Body of pancreas (tissue), 4 donors: ENCODE measurements at regions not wholly inside any gene's neighbourhood (a gene's known extent, or its start where the extent isn't known, plus 50 kb on each side); places are given as distances from the start of the nearest gene placed in this dataset.

Experiments used
- ATAC-seq: fragments of 150-250 bp; one replicate; pipeline ENCODE4 v1.9.1; 2016
- DNase-seq, 4 donors: peaks; one replicate each; pipeline ENCODE4 v3.0.0-alpha.2; 2019
- H3K27ac ChIP-seq, 4 donors: fragments of 200-600 bp; sonication (generic); 1 replicate in 3 of 4; 2 replicates in 1 of 4; pipeline versions ENCODE4 v1.5.1 to v1.6.1; 2016 to 2019; ENCODE audit warnings: mild to moderate bottlenecking in 1 of 4, mixed read lengths in 1 of 4, moderate library complexity in 1 of 4
- H3K27me3 ChIP-seq, 2 donors: fragments of 200-600 bp; sonication (generic); one replicate each; pipeline ENCODE4 v1.6.0; 2016; ENCODE audit warnings: mild to moderate bottlenecking in 1 of 2
- H3K36me3 ChIP-seq, 2 donors: fragments of 200-600 bp; sonication (generic); replicated peaks in 1 of 2; 2 replicates each; pipeline ENCODE4 v1.5.1; 2016; ENCODE audit warnings: low read depth in 2 of 2; ENCODE audit not compliant: insufficient read depth in 1 of 2
- H3K4me1 ChIP-seq: fragments of 200-600 bp; sonication (generic); one replicate; pipeline ENCODE4 v1.6.0; 2016
- H3K4me3 ChIP-seq, 2 donors: fragments of 200-600 bp; sonication (generic); 1 replicate in 1 of 2; 2 replicates in 1 of 2; pipeline ENCODE4 v1.5.1; 2016 to 2019
- H3K9me3 ChIP-seq, 3 donors: fragments of 200-600 bp; sonication (generic); 1 replicate in 2 of 3; 2 replicates in 1 of 3; pipeline ENCODE4 v1.5.1; 2016
- POLR2A ChIP-seq, 3 donors: fragments of 450-650 bp; IDR thresholded peaks; one replicate each; pipeline ENCODE4 v1.6.1; 2016; ENCODE audit warnings: antibody characterized with exemption in 3 of 3, mild to moderate bottlenecking in 2 of 3
- WGBS, 2 donors: methylation state at CpG; one replicate each; pipeline ENCODE4 v1.1.5; 2017; 5-methylcytosine and 5-hydroxymethylcytosine counted together
- intact Hi-C: fragments of 100-400 bp; cut with DNase I; formaldehyde crosslinking; loops from one replicate; pipeline ENCODE4 v1.15.1; 2023
- TF ChIP-seq, protein P1 (sequence below), 7 experiments: fragments of 450-650 bp in 4 of 7; fragments of 200-600 bp in 3 of 7; sonication (generic) in 3 of 7; IDR thresholded peaks; one replicate each; pipeline ENCODE4 v1.5.1; 2016 to 2019; ENCODE audit warnings: antibody characterized with exemption in 7 of 7

DNA sequence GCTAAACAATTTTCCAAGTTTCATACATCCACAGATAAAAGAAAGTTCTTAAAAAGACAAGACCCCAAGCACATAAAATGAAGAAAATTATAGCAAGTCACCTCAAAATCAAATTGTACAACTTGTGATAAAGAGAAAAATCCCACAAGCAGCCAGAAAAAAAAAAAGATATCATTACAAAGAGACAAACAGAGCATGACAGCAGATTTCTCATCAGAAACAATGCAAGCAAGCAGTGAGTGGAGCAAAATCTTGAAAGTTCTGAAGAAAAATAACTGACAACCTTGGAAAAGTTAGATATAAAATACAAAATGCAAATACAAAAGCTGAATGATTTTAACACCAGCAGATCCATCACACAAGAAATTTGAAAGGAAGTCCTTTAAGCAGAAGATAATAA, 194.5 kb upstream of the SOX5 start:
- no peak for ATAC-seq
- no peak for DNase-seq
- TF ChIP-seq, protein P1, sequence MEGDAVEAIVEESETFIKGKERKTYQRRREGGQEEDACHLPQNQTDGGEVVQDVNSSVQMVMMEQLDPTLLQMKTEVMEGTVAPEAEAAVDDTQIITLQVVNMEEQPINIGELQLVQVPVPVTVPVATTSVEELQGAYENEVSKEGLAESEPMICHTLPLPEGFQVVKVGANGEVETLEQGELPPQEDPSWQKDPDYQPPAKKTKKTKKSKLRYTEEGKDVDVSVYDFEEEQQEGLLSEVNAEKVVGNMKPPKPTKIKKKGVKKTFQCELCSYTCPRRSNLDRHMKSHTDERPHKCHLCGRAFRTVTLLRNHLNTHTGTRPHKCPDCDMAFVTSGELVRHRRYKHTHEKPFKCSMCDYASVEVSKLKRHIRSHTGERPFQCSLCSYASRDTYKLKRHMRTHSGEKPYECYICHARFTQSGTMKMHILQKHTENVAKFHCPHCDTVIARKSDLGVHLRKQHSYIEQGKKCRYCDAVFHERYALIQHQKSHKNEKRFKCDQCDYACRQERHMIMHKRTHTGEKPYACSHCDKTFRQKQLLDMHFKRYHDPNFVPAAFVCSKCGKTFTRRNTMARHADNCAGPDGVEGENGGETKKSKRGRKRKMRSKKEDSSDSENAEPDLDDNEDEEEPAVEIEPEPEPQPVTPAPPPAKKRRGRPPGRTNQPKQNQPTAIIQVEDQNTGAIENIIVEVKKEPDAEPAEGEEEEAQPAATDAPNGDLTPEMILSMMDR (IDR thresholded peaks at IDR 0.05) = no peak

DNA sequence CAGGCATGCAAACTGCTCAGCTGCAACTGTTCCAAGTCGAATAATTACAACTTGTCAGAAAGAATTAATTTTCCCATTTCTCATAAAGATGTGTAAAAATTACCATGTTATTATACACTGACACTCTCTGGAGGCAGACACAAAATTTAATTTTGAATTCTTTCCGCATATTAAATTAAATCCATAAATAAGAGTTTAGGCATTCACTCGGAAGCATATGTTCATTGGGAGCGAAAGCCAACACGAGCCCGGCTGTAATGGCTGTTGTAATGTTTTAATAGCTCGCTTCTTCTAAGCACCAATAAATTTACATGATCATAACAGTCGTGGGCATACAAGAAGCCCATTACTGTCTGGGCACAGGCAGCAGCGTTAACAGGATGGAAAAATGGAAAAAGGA, 189.6 kb upstream of the SOX5 start:
- H3K27me3 ChIP-seq = no peaks in the 10 kb centered on the region
- no peaks in the 10 kb centered on the region for H3K4me1 ChIP-seq
- no peak overlapping the region for H3K4me3 ChIP-seq
- H3K9me3 ChIP-seq = no peaks in the 10 kb centered on the region
- no peak overlapping the region for H3K27ac ChIP-seq
- ATAC-seq = no peak
- DNase-seq = no peak
- 77 to 80% methylated on average over 9 of the region's 9 CpGs for WGBS, 2 donors
- no peak for TF ChIP-seq POLR2A (IDR thresholded peaks at IDR 0.05)
- TF ChIP-seq, protein P1 (IDR thresholded peaks at IDR 0.05) = no peak
- intact Hi-C loops = no loop called here
- no peaks in the 10 kb centered on the region for H3K36me3 ChIP-seq

More for the DNA sequence above, 194.5 kb upstream of the SOX5 start:
- intact Hi-C loops = no loop called here
- no peaks in the 10 kb centered on the region for H3K27me3 ChIP-seq
- H3K9me3 ChIP-seq = no peaks in the 10 kb centered on the region
- no peaks in the 10 kb centered on the region for H3K36me3 ChIP-seq
- H3K4me1 ChIP-seq = no peaks in the 10 kb centered on the region
- no peak overlapping the region for H3K27ac ChIP-seq
- no peak overlapping the region for H3K4me3 ChIP-seq

DNA sequence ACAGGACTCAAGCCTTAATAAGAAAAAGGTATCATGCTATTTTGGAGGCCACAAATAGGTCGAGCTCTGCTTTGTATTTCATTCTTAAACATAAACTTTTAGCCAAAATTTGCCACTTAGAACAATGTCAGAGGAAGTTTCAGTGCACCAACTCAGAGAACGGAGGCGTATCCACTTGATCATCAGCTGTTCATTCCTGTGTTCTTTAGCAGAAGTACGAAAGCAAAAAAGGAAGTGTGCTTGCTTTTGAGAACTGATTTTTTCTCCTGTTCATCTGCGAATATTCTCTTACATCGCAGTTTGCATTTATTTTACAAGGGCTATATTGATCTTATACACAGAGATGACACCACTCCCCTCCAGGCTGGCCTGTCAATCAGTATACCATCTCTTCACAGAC, 188.6 kb upstream of the SOX5 start:
- DNase-seq (no peak), ATAC-seq (no peak)
- H3K36me3 ChIP-seq = no peaks in the 10 kb centered on the region
- TF ChIP-seq, protein P1 (IDR thresholded peaks at IDR 0.05) = no peak
- TF ChIP-seq POLR2A (IDR thresholded peaks at IDR 0.05) = no peak
- H3K4me3 ChIP-seq = no peak overlapping the region
- no peaks in the 10 kb centered on the region for H3K9me3 ChIP-seq
- H3K27me3 ChIP-seq = no peaks in the 10 kb centered on the region
- WGBS, 2 donors = 61 to 67% methylated on average over 6 of the region's 6 CpGs
- intact Hi-C loops = no loop called here
- no peak overlapping the region for H3K27ac ChIP-seq
- H3K4me1 ChIP-seq = no peaks in the 10 kb centered on the region

DNA sequence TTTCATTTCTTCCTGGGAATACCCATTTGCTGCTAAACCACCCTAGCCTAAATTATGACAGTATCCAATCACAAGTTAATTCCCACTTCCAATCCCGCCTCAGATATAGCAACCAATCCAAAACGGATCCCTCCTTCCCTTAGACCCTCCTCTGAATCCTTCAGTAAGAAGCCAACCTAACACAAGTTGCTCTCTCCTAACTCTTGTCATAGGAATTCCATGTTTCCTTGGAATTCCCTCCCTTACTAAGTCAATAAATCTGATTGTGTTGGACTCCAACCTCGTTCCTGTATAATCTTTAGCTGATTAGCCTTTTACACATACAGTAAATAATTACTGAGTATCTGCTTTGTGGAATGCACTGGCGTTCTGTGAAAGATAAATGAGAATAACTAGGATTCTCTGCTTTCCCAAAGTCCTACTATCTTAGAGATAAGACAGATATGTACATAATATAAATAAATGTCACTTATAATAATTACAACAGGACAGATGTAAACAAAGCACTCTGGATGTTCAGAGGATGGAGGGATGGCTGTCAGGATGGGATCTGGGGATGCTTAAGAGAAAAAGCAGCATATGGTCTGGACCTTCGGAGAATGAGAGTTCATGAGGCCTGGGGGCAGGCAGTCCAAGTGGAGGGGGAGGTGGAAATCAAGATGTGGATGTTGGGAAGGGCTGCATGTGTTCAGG, 185.8 kb upstream of the SOX5 start:
- WGBS, 2 donors = 26 to 35% methylated on average over 5 of the region's 5 CpGs
- Histone ChIP-seq H3K4me3 (no peak overlapping the region), H3K36me3 (no peaks in the 10 kb centered on the region), H3K4me1 (no peaks in the 10 kb centered on the region), H3K27ac (no peak overlapping the region), H3K9me3 (no peaks in the 10 kb centered on the region), H3K27me3 (no peaks in the 10 kb centered on the region)
- intact Hi-C loops = no loop called here
- no peak for ATAC-seq
- no peak for DNase-seq
- TF ChIP-seq POLR2A (IDR thresholded peaks at IDR 0.05) = no peak
- TF ChIP-seq, protein P1 (IDR thresholded peaks at IDR 0.05) = no peak

DNA sequence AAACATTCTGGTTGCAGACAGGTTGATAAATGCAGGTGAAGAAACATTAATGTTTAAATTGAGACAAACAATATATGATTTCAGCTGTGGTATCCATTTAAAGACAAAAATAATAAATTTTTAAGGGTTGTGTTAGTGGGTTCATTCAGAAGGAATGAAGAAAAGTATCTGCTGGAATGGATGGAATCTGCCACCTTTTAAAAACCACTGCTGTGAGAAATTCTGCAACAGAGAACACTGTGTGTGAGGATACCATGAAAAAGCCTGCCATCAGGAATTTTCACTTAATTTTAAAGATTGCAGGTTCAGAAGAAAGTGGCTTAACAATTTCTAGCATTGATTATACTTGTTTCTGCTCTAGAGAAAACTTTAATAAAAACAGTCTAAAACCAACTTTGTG, 184.6 kb upstream of the SOX5 start:
- no peak for TF ChIP-seq POLR2A (IDR thresholded peaks at IDR 0.05)
- TF ChIP-seq, protein P1 (IDR thresholded peaks at IDR 0.05) = no peak
- H3K27me3 ChIP-seq = no peaks in the 10 kb centered on the region
- no peak for DNase-seq
- no peak overlapping the region for H3K4me3 ChIP-seq
- H3K4me1 ChIP-seq = no peaks in the 10 kb centered on the region
- no peaks in the 10 kb centered on the region for H3K9me3 ChIP-seq
- no peaks in the 10 kb centered on the region for H3K36me3 ChIP-seq
- no peak overlapping the region for H3K27ac ChIP-seq
- ATAC-seq = no peak
- intact Hi-C loops = no loop called here
